ENCODE measurements at regions not wholly inside any gene's neighbourhood (a gene's known extent, or its start where the extent isn't known, plus 50 kb on each side); places are given as distances from the start of the nearest gene placed in this dataset.

- 57 to 65% methylated on average over 2 of the region's 2 CpGs for WGBS, 2 donors (ENCODE audit: low coverage in 1 of 2)
- Histone ChIP-seq H3K27me3 (no peaks in the 10 kb centered on the region), H3K4me3 (no peak overlapping the region), H3K27ac (no peak overlapping the region), H3K36me3 (no peaks in the 10 kb centered on the region), H3K4me1 (no peaks in the 10 kb centered on the region), H3K9me3 (no peaks in the 10 kb centered on the region)
- intact Hi-C loops (cut with DNase I; ENCODE audit: low total_unique reads) (no loop called here), in situ Hi-C loops (cut with MboI; ENCODE audit: low pct_ligation_motif_present in 1 of 4, low pct_unique_long_range_greater_than_20kb in 1 of 4, low sequenced_read_pairs in 3 of 4) (no loop called here)
- no peak for DNase-seq
- TF ChIP-seq CTCF (IDR thresholded peaks at IDR 0.05), result no peak
- no peak for TF ChIP-seq POLR2AphosphoS5 (IDR thresholded peaks at IDR 0.05)
- no peak for TF ChIP-seq EP300 (IDR thresholded peaks at IDR 0.05; ENCODE audit: low read depth)
- TF ChIP-seq POLR2A (IDR thresholded peaks at IDR 0.05), result no peak
These were observed 765.9 kb upstream of the SLITRK1 start for GRCh38 chr13:84648069-84648640.

DNA sequence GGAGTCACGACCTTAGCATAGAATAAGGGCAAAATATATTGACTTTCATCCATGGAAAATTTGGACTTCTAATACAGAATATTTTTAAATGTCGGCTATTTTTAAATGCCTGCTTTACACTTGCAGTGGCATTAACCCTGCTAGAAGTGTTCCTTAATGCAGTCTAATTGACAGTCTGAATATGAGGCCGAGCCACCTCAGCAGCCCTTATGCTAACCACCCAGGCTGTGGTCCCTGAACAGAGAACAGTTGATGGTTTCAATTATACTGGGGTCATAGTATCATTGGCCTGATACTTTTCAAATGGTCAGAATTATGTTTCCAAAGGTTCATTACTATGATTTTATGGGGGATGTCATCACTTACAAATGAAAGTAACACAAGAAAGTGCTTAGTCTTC, 764.7 kb upstream of the SLITRK1 start:
- H3K4me3 ChIP-seq, result no peak overlapping the region
- intact Hi-C loops (cut with DNase I; ENCODE audit: low total_unique reads), result no loop called here
- H3K27ac ChIP-seq, result no peak overlapping the region
- no peak for DNase-seq
- H3K9me3 ChIP-seq, result no peaks in the 10 kb centered on the region
- in situ Hi-C loops (cut with MboI; ENCODE audit: low pct_ligation_motif_present in 1 of 4, low pct_unique_long_range_greater_than_20kb in 1 of 4, low sequenced_read_pairs in 3 of 4), result no loop called here
- no peaks in the 10 kb centered on the region for H3K27me3 ChIP-seq
- 77 to 83% methylated on average over 2 to 3 of the region's 3 CpGs for WGBS, 2 donors (ENCODE audit: low coverage in 1 of 2)
- H3K36me3 ChIP-seq, result no peaks in the 10 kb centered on the region
- no peak for TF ChIP-seq POLR2AphosphoS5 (IDR thresholded peaks at IDR 0.05)
- no peak for TF ChIP-seq POLR2A (IDR thresholded peaks at IDR 0.05)
- TF ChIP-seq EP300 (IDR thresholded peaks at IDR 0.05; ENCODE audit: low read depth), result no peak
- TF ChIP-seq CTCF (IDR thresholded peaks at IDR 0.05), result no peak
- H3K4me1 ChIP-seq, result no peaks in the 10 kb centered on the region

GRCh38 chr13:84645196-84646012, 763.1 kb upstream of the SLITRK1 start:
- in situ Hi-C loops (cut with MboI; ENCODE audit: low pct_ligation_motif_present in 1 of 4, low pct_unique_long_range_greater_than_20kb in 1 of 4, low sequenced_read_pairs in 3 of 4), result no loop called here
- Histone ChIP-seq H3K4me3 (no peak overlapping the region), H3K27ac (no peak overlapping the region), H3K9me3 (no peaks in the 10 kb centered on the region), H3K27me3 (no peaks in the 10 kb centered on the region), H3K4me1 (no peaks in the 10 kb centered on the region), H3K36me3 (no peaks in the 10 kb centered on the region)
- TF ChIP-seq EP300 (IDR thresholded peaks at IDR 0.05; ENCODE audit: low read depth), result no peak
- TF ChIP-seq CTCF (IDR thresholded peaks at IDR 0.05), result no peak
- TF ChIP-seq POLR2A (IDR thresholded peaks at IDR 0.05), result no peak
- TF ChIP-seq POLR2AphosphoS5 (IDR thresholded peaks at IDR 0.05), result no peak
- WGBS, 2 donors (ENCODE audit: low coverage in 1 of 2), result 23 to 36% methylated on average over 2 to 4 of the region's 4 CpGs
- DNase-seq, result no peak
- intact Hi-C loops (cut with DNase I; ENCODE audit: low total_unique reads), result no loop called here

GRCh38 chr13:84641491-84641890, 759.2 kb upstream of the SLITRK1 start:
- 76 to 86% methylated on average over 1 of the region's 1 CpG for WGBS, 2 donors (ENCODE audit: low coverage in 1 of 2)
- no peak overlapping the region for H3K4me3 ChIP-seq
- no peaks in the 10 kb centered on the region for H3K4me1 ChIP-seq
- H3K27ac ChIP-seq, result no peak overlapping the region
- no peaks in the 10 kb centered on the region for H3K9me3 ChIP-seq
- no peaks in the 10 kb centered on the region for H3K27me3 ChIP-seq
- intact Hi-C loops (cut with DNase I; ENCODE audit: low total_unique reads), result no loop called here
- TF ChIP-seq POLR2AphosphoS5 (IDR thresholded peaks at IDR 0.05) (no peak), EP300 (IDR thresholded peaks at IDR 0.05; ENCODE audit: low read depth) (no peak), CTCF (IDR thresholded peaks at IDR 0.05) (no peak), POLR2A (IDR thresholded peaks at IDR 0.05) (no peak)
- no peaks in the 10 kb centered on the region for H3K36me3 ChIP-seq
- DNase-seq, result no peak
- in situ Hi-C loops (cut with MboI; ENCODE audit: low pct_ligation_motif_present in 1 of 4, low pct_unique_long_range_greater_than_20kb in 1 of 4, low sequenced_read_pairs in 3 of 4), result no loop called here
